HCT116 (cell line): ENCODE measurements at regions not wholly inside any gene's neighbourhood (a gene's known extent, or its start where the extent isn't known, plus 50 kb on each side); places are given as distances from the start of the nearest gene placed in this dataset.

Source experiments
- ATAC-seq: fragments of 200-7000 bp; cut with Tn5 transposase; 2 replicates; pipeline ENCODE4 v1.9.1; 2020; ENCODE audit warnings: mild to moderate bottlenecking, moderate library complexity
- BruUV-seq: library from RNA; stranded (reverse); fragments of 400-500 nt; replicated peaks from 2 replicates; lab custom pipeline; 2021; lab: Mats Ljungman, UMichigan
- CTCF ChIA-PET: fragments of 300-600 bp; sonication (Branson Sonifier 250); formaldehyde crosslinking; loops from one replicate; lab custom pipeline; 2021; ENCODE audit warnings: antibody characterized with exemption; lab: Charles Lee
- POLR2A ChIA-PET: fragments of 300-600, 350-600 bp; sonication (Branson Sonifier 250); formaldehyde crosslinking; loops from one replicate; lab custom pipeline; 2021; ENCODE audit warnings: antibody characterized with exemption; lab: Charles Lee
- RAD21 ChIA-PET, 2 experiments: fragments of 300-600 bp; sonication (Branson Sonifier 250); formaldehyde crosslinking; loops; one replicate each; lab custom pipeline; 2023; ENCODE audit warnings: low total read pairs in 2 of 2; ENCODE audit not compliant: uncharacterized antibody in 2 of 2, unreplicated experiment in 2 of 2, low non-redundant PET in 1 of 2; lab: Charles Lee
- DNase-seq: peaks from one replicate; pipeline ENCODE4 v3.0.0-alpha.2; 2010; ENCODE audit warnings: low read depth, low spot score
- H2AFZ ChIP-seq: fragments of 200-600 bp; shearing (Covaris generic), sonication (generic); 2 replicates; pipeline ENCODE4 v1.6.1; 2017; ENCODE audit warnings: low read depth, mixed run types, mixed read lengths, antibody characterized with exemption, low read length; ENCODE audit not compliant: poor library complexity, severe bottlenecking
- H3K27ac ChIP-seq: 2 replicates; pipeline ENCODE4 v1.5.1; 2012; ENCODE audit warnings: low read depth, low read length
- H3K27me3 ChIP-seq: fragments of 200-600 bp; sonication (generic); 2 replicates; pipeline ENCODE4 v1.6.1; 2016; ENCODE audit warnings: mixed run types, low read length, mixed read lengths; ENCODE audit not compliant: insufficient read depth
- H3K36me3 ChIP-seq, 2 experiments: fragments of 200-500 bp in 1 of 2; fragments of 200-600 bp in 1 of 2; sonication (Bioruptor generic) in 1 of 2; sonication (generic) in 1 of 2; 2 replicates each; pipeline versions ENCODE4 v1.5.1 to v1.6.1; 2014 to 2016; ENCODE audit warnings: low read length in 2 of 2, inconsistent platforms in 1 of 2, mixed read lengths in 1 of 2, mixed run types in 1 of 2; ENCODE audit not compliant: insufficient read depth in 2 of 2, control insufficient read depth in 1 of 2
- H3K4me1 ChIP-seq, 2 experiments: fragments of 200-600 bp in 1 of 2; sonication (generic) in 1 of 2; 2 replicates each; pipeline versions ENCODE4 v1.5.1 to v1.6.1; 2012 to 2017; ENCODE audit warnings: low read length in 2 of 2, inconsistent platforms in 1 of 2, mild to moderate bottlenecking in 1 of 2, mixed read lengths in 1 of 2, mixed run types in 1 of 2, moderate library complexity in 1 of 2; ENCODE audit not compliant: insufficient read depth in 2 of 2, control insufficient read depth in 1 of 2
- H3K4me2 ChIP-seq: fragments of 200-600 bp; sonication (generic); 2 replicates; pipeline ENCODE4 v1.6.1; 2017; ENCODE audit warnings: mixed run types, low read length, mixed read lengths
- H3K4me3 ChIP-seq, 2 experiments: fragments of 200-600 bp in 1 of 2; sonication (generic) in 1 of 2; replicated peaks in 1 of 2; 2 replicates each; pipeline ENCODE4 v1.5.1; 2011 to 2016; ENCODE audit warnings: low read length in 2 of 2, control low read depth in 1 of 2, low read depth in 1 of 2, mild to moderate bottlenecking in 1 of 2, mixed read lengths in 1 of 2, mixed run types in 1 of 2
- H3K79me2 ChIP-seq: fragments of 200-600 bp; sonication (generic); 2 replicates; pipeline ENCODE4 v1.6.1; 2017; ENCODE audit warnings: mild to moderate bottlenecking, mixed run types, low read length, moderate library complexity, mixed read lengths; ENCODE audit not compliant: insufficient read depth
- H3K9ac ChIP-seq: fragments of 200-600 bp; sonication (generic); 2 replicates; pipeline ENCODE4 v1.6.1; 2016; ENCODE audit warnings: low read length, mixed read lengths
- H3K9me2 ChIP-seq: fragments of 200-600 bp; sonication (generic), shearing (Covaris generic); 2 replicates; pipeline ENCODE4 v1.6.1; 2017; ENCODE audit warnings: mixed run types, mild to moderate bottlenecking, moderate library complexity; ENCODE audit not compliant: insufficient read depth
- H3K9me3 ChIP-seq, 2 experiments: fragments of 200-500 bp in 1 of 2; fragments of 200-600 bp in 1 of 2; sonication (Bioruptor generic) in 1 of 2; sonication (generic) in 1 of 2; 2 replicates each; pipeline ENCODE4 v1.6.1; 2014 to 2017; ENCODE audit warnings: low read length in 2 of 2, mixed read lengths in 2 of 2, inconsistent platforms in 1 of 2, low read depth in 1 of 2, mild to moderate bottlenecking in 1 of 2, mixed run types in 1 of 2, moderate library complexity in 1 of 2; ENCODE audit not compliant: control insufficient read depth in 1 of 2, insufficient read depth in 1 of 2
- H4K20me1 ChIP-seq: fragments of 200-600 bp; sonication (generic), shearing (Covaris generic); 2 replicates; pipeline ENCODE4 v1.6.1; 2017; ENCODE audit warnings: mixed run types, mild to moderate bottlenecking, moderate library complexity; ENCODE audit not compliant: insufficient read depth
- EZH2phosphoT487 ChIP-seq: fragments of 200-600 bp; IDR thresholded peaks from 2 replicates; pipeline ENCODE4 v1.6.1; 2018; ENCODE audit warnings: antibody characterized with exemption, borderline replicate concordance
- FOSL1 ChIP-seq: IDR thresholded peaks from 2 replicates; pipeline ENCODE4 v1.6.1; 2012; ENCODE audit warnings: low read depth
- POLR2AphosphoS5 ChIP-seq: IDR thresholded peaks from 2 replicates; pipeline ENCODE4 v1.6.1; 2011; ENCODE audit warnings: mild to moderate bottlenecking, low read depth, low read length, moderate library complexity
- REST ChIP-seq: IDR thresholded peaks from 2 replicates; pipeline ENCODE4 v1.6.1; 2012; ENCODE audit warnings: low read depth
- intact Hi-C: fragments of 100-400 bp; cut with micrococcal nuclease; formaldehyde crosslinking; loops from 2 replicates; pipeline ENCODE4 v1.10.0; 2022

- RAD21 ChIA-PET: no interaction called here
Measured at GRCh38 chr21:34213959-34214358, 140.6 kb downstream of the MRPS6 start.

More at GRCh38 chr21:34213959-34214358, 140.6 kb downstream of the MRPS6 start:
- TF ChIP-seq POLR2AphosphoS5 (no peak), FOSL1 (no peak), EZH2phosphoT487 (no peak), REST (no peak)
- TF ChIP-seq, all 23 proteins: peak for 0
- BruUV-seq: no TSS peak
- H3K27ac ChIP-seq: no peak overlapping the region
- DNase-seq (no peak), ATAC-seq (no peak)
- intact Hi-C loops: no loop called here
- H3K4me2 ChIP-seq: no peak overlapping the region
- H3K36me3 ChIP-seq: no peaks in the 10 kb centered on the region
- ChIA-PET CTCF (no interaction called here), POLR2A (no interaction called here)
- no peaks in the 10 kb centered on the region for H4K20me1 ChIP-seq
- H3K79me2 ChIP-seq: no peaks in the 10 kb centered on the region
- no peaks in the 10 kb centered on the region; a peak in 1 of 4 replicates for H3K9me3 ChIP-seq
- H3K9ac ChIP-seq: no peak overlapping the region
- H3K4me1 ChIP-seq: no peaks in the 10 kb centered on the region
- H3K9me2 ChIP-seq: no peaks in the 10 kb centered on the region
- H3K4me3 ChIP-seq: no peak overlapping the region
- no peaks in the 10 kb centered on the region for H3K27me3 ChIP-seq
- H2AFZ ChIP-seq: no peak overlapping the region
